ENCODE measurements at regions not wholly inside any gene's neighbourhood (a gene's known extent, or its start where the extent isn't known, plus 50 kb on each side); places are given as distances from the start of the nearest gene placed in this dataset.
"Not testable (repeated sequence)": the region's sequence is repeated elsewhere in the genome, so short reads cannot be mapped to it uniquely, and the experiment has no call there.

GRCh38 chr10:34058845-34059614, 724.6 kb upstream of the NRP1 start:
- Histone ChIP-seq H3K27me3 (ENCODE audit: control insufficient read depth, insufficient read depth, low read length) (no peaks in the 10 kb centered on the region), H3K9me3 (ENCODE audit: control insufficient read depth, insufficient read depth, low read length) (peaks cover 7% of the 10 kb centered on the region), H3K4me3 (ENCODE audit: low read depth, low read length) (no peak overlapping the region), H3K36me3 (ENCODE audit: control insufficient read depth, insufficient read depth, low read length) (no peaks in the 10 kb centered on the region), H3K4me1 (ENCODE audit: control insufficient read depth, insufficient read depth, low read length) (no peaks in the 10 kb centered on the region), H3K27ac (ENCODE audit: low read depth, low read length) (no peak overlapping the region)
- peak in 2 of 6 donors; percentile 49 to 82 for DNase-seq (ENCODE audit: low read depth in 4 of 6, low spot score in 6 of 6)
- whole genome bisulfite sequencing (ENCODE audit: insufficient coverage) = 77% methylated on average over 7 of the region's 11 CpGs

- H3K36me3 ChIP-seq (ENCODE audit: control insufficient read depth, insufficient read depth, low read length); H3K4me3 ChIP-seq (ENCODE audit: low read depth, low read length); DNase-seq (ENCODE audit: low read depth in 4 of 6, low spot score in 6 of 6); H3K4me1 ChIP-seq (ENCODE audit: control insufficient read depth, insufficient read depth, low read length); H3K27me3 ChIP-seq (ENCODE audit: control insufficient read depth, insufficient read depth, low read length); H3K27ac ChIP-seq (ENCODE audit: low read depth, low read length); H3K9me3 ChIP-seq (ENCODE audit: control insufficient read depth, insufficient read depth, low read length): not testable (repeated sequence)
- 93% methylated on average over 33 of the region's 38 CpGs for WGBS (ENCODE audit: insufficient coverage)
Observed at GRCh38 chr10:34055410-34055985, 721.0 kb upstream of the NRP1 start.

- Histone ChIP-seq H3K36me3 (ENCODE audit: control insufficient read depth, insufficient read depth, low read length) (no peaks in the 10 kb centered on the region), H3K27ac (ENCODE audit: low read depth, low read length) (no peak overlapping the region), H3K4me1 (ENCODE audit: control insufficient read depth, insufficient read depth, low read length) (peaks cover 3% of the 10 kb centered on the region), H3K4me3 (ENCODE audit: low read depth, low read length) (no peak overlapping the region), H3K27me3 (ENCODE audit: control insufficient read depth, insufficient read depth, low read length) (no peaks in the 10 kb centered on the region), H3K9me3 (ENCODE audit: control insufficient read depth, insufficient read depth, low read length) (no peaks in the 10 kb centered on the region)
- DNase-seq (ENCODE audit: low read depth in 4 of 6, low spot score in 6 of 6) = no peak
- 92% methylated on average over 3 of the region's 9 CpGs for WGBS (ENCODE audit: insufficient coverage)
Observed at GRCh38 chr10:34049887-34050286, 715.4 kb upstream of the NRP1 start.

GRCh38 chr10:34049469-34049868, 715.0 kb upstream of the NRP1 start:
- Histone ChIP-seq H3K4me1 (ENCODE audit: control insufficient read depth, insufficient read depth, low read length) (peaks cover 3% of the 10 kb centered on the region), H3K4me3 (ENCODE audit: low read depth, low read length) (no peak overlapping the region), H3K27ac (ENCODE audit: low read depth, low read length) (no peak overlapping the region), H3K36me3 (ENCODE audit: control insufficient read depth, insufficient read depth, low read length) (no peaks in the 10 kb centered on the region), H3K9me3 (ENCODE audit: control insufficient read depth, insufficient read depth, low read length) (no peaks in the 10 kb centered on the region), H3K27me3 (ENCODE audit: control insufficient read depth, insufficient read depth, low read length) (no peaks in the 10 kb centered on the region)
- no peak for DNase-seq (ENCODE audit: low read depth in 4 of 6, low spot score in 6 of 6)
- WGBS (ENCODE audit: insufficient coverage) = no CpG with 5 or more reads among the region's 3 CpGs

GRCh38 chr10:34047389-34047788, 712.9 kb upstream of the NRP1 start:
- Histone ChIP-seq H3K4me3 (ENCODE audit: low read depth, low read length) (no peak overlapping the region), H3K27ac (ENCODE audit: low read depth, low read length) (no peak overlapping the region), H3K27me3 (ENCODE audit: control insufficient read depth, insufficient read depth, low read length) (no peaks in the 10 kb centered on the region), H3K36me3 (ENCODE audit: control insufficient read depth, insufficient read depth, low read length) (no peaks in the 10 kb centered on the region), H3K4me1 (ENCODE audit: control insufficient read depth, insufficient read depth, low read length) (peaks cover 3% of the 10 kb centered on the region), H3K9me3 (ENCODE audit: control insufficient read depth, insufficient read depth, low read length) (no peaks in the 10 kb centered on the region)
- 90% methylated on average over 7 of the region's 7 CpGs for WGBS (ENCODE audit: insufficient coverage)
- no peak for DNase-seq (ENCODE audit: low read depth in 4 of 6, low spot score in 6 of 6)

GRCh38 chr10:34046506-34047034, 712.1 kb upstream of the NRP1 start:
- peak in 2 of 6 donors; percentile 57 to 66 for DNase-seq (ENCODE audit: low read depth in 4 of 6, low spot score in 6 of 6)
- peaks cover 3% of the 10 kb centered on the region for H3K4me1 ChIP-seq (ENCODE audit: control insufficient read depth, insufficient read depth, low read length)
- H3K27me3 ChIP-seq (ENCODE audit: control insufficient read depth, insufficient read depth, low read length) = no peaks in the 10 kb centered on the region
- H3K27ac ChIP-seq (ENCODE audit: low read depth, low read length) = no peak overlapping the region
- H3K9me3 ChIP-seq (ENCODE audit: control insufficient read depth, insufficient read depth, low read length) = no peaks in the 10 kb centered on the region
- no peaks in the 10 kb centered on the region for H3K36me3 ChIP-seq (ENCODE audit: control insufficient read depth, insufficient read depth, low read length)
- no peak overlapping the region for H3K4me3 ChIP-seq (ENCODE audit: low read depth, low read length)
- WGBS (ENCODE audit: insufficient coverage) = 22% methylated on average over 5 of the region's 9 CpGs

- Histone ChIP-seq H3K9me3 (ENCODE audit: control insufficient read depth, insufficient read depth, low read length) (no peaks in the 10 kb centered on the region), H3K36me3 (ENCODE audit: control insufficient read depth, insufficient read depth, low read length) (no peaks in the 10 kb centered on the region), H3K4me3 (ENCODE audit: low read depth, low read length) (no peak overlapping the region), H3K27me3 (ENCODE audit: control insufficient read depth, insufficient read depth, low read length) (no peaks in the 10 kb centered on the region), H3K27ac (ENCODE audit: low read depth, low read length) (no peak overlapping the region), H3K4me1 (ENCODE audit: control insufficient read depth, insufficient read depth, low read length) (peaks cover 3% of the 10 kb centered on the region)
- DNase-seq (ENCODE audit: low read depth in 4 of 6, low spot score in 6 of 6) = no peak
- WGBS (ENCODE audit: insufficient coverage) = 93% methylated on average over 3 of the region's 6 CpGs
Observed at GRCh38 chr10:34045571-34046190, 711.2 kb upstream of the NRP1 start.

GRCh38 chr10:34041871-34042270, 707.4 kb upstream of the NRP1 start:
- Histone ChIP-seq H3K27me3 (ENCODE audit: control insufficient read depth, insufficient read depth, low read length) (no peaks in the 10 kb centered on the region), H3K27ac (ENCODE audit: low read depth, low read length) (no peak overlapping the region), H3K36me3 (ENCODE audit: control insufficient read depth, insufficient read depth, low read length) (no peaks in the 10 kb centered on the region), H3K4me3 (ENCODE audit: low read depth, low read length) (no peak overlapping the region), H3K4me1 (ENCODE audit: control insufficient read depth, insufficient read depth, low read length) (peaks cover 3% of the 10 kb centered on the region), H3K9me3 (ENCODE audit: control insufficient read depth, insufficient read depth, low read length) (no peaks in the 10 kb centered on the region)
- no peak for DNase-seq (ENCODE audit: low read depth in 4 of 6, low spot score in 6 of 6)
- 100% methylated on average over 4 of the region's 4 CpGs for WGBS (ENCODE audit: insufficient coverage)

GRCh38 chr10:34037499-34037898, 703.0 kb upstream of the NRP1 start:
- Histone ChIP-seq H3K4me1 (ENCODE audit: control insufficient read depth, insufficient read depth, low read length) (no peaks in the 10 kb centered on the region), H3K4me3 (ENCODE audit: low read depth, low read length) (no peak overlapping the region), H3K27ac (ENCODE audit: low read depth, low read length) (no peak overlapping the region), H3K36me3 (ENCODE audit: control insufficient read depth, insufficient read depth, low read length) (no peaks in the 10 kb centered on the region), H3K27me3 (ENCODE audit: control insufficient read depth, insufficient read depth, low read length) (no peaks in the 10 kb centered on the region), H3K9me3 (ENCODE audit: control insufficient read depth, insufficient read depth, low read length) (no peaks in the 10 kb centered on the region)
- DNase-seq (ENCODE audit: low read depth in 4 of 6, low spot score in 6 of 6) = no peak
- WGBS (ENCODE audit: insufficient coverage) = no CpG with 5 or more reads among the region's 3 CpGs
